AG04449 (cell line): ENCODE measurements at regions not wholly inside any gene's neighbourhood (a gene's known extent, or its start where the extent isn't known, plus 50 kb on each side); places are given as distances from the start of the nearest gene placed in this dataset.

Source experiments
- CTCF ChIA-PET: fragments of 350-600 bp; formaldehyde crosslinking; extraction: SDS; loops from one replicate; lab custom pipeline; 2021; ENCODE audit warnings: antibody characterized with exemption; lab: Yijun Ruan, JAX
- POLR2A ChIA-PET: fragments of 400-600, 350-600 bp; formaldehyde crosslinking; extraction: SDS; loops from one replicate; lab custom pipeline; 2020; ENCODE audit warnings: antibody characterized with exemption, inconsistent platforms; lab: Yijun Ruan, JAX
- DNase-seq: peaks from one replicate; pipeline ENCODE4 v3.0.0-alpha.2; 2010; ENCODE audit warnings: low read depth, low spot score
- H3K4me3 ChIP-seq: 2 replicates; pipeline ENCODE4 v1.5.1; 2011; ENCODE audit warnings: low read depth, mild to moderate bottlenecking, control low read depth, low read length
- TF ChIP-seq, protein P1 (sequence below): IDR thresholded peaks from one replicate; pipeline ENCODE4 v1.5.1; 2011; ENCODE audit warnings: mild to moderate bottlenecking, moderate library complexity, low read length, control low read depth, inconsistent platforms; ENCODE audit not compliant: insufficient read depth; ENCODE audit errors: missing control alignments

GRCh38 chr4:155079871-155080270 lies 128.6 kb upstream of the NPY2R start:
- no peak overlapping the region for H3K4me3 ChIP-seq
- ChIA-PET POLR2A (no interaction called here), CTCF (no interaction called here)
- TF ChIP-seq, protein P1, sequence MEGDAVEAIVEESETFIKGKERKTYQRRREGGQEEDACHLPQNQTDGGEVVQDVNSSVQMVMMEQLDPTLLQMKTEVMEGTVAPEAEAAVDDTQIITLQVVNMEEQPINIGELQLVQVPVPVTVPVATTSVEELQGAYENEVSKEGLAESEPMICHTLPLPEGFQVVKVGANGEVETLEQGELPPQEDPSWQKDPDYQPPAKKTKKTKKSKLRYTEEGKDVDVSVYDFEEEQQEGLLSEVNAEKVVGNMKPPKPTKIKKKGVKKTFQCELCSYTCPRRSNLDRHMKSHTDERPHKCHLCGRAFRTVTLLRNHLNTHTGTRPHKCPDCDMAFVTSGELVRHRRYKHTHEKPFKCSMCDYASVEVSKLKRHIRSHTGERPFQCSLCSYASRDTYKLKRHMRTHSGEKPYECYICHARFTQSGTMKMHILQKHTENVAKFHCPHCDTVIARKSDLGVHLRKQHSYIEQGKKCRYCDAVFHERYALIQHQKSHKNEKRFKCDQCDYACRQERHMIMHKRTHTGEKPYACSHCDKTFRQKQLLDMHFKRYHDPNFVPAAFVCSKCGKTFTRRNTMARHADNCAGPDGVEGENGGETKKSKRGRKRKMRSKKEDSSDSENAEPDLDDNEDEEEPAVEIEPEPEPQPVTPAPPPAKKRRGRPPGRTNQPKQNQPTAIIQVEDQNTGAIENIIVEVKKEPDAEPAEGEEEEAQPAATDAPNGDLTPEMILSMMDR, result no peak
- no peak for DNase-seq

DNA sequence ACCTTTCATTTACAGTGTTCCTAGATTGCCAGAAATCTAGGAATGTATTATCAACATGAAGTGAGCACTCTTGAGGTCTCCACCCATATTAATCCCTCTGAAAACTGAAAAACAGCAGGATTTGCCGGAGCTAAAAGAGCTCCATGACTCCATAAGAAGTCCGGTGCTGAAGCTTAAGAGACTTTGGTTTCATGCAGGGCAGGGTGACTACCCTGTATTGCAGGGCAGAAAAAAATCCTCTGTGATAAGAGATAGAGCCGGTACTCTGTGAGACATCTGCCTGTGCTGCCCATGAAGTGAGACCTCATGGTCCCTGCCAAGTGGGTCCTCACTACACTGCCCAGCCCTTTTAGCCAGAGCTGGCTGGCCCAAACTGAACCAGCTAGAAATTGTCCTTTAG lies 127.2 kb upstream of the NPY2R start:
- H3K4me3 ChIP-seq, result no peak overlapping the region
- TF ChIP-seq, protein P1, result no peak
- ChIA-PET CTCF (no interaction called here), POLR2A (no interaction called here)
- DNase-seq, result no peak

- H3K4me3 ChIP-seq, result no peak overlapping the region
- ChIA-PET POLR2A (no interaction called here), CTCF (no interaction called here)
- TF ChIP-seq, protein P1, result no peak
- DNase-seq, result no peak
Measured at GRCh38 chr4:155085843-155086530, 122.4 kb upstream of the NPY2R start.

DNA sequence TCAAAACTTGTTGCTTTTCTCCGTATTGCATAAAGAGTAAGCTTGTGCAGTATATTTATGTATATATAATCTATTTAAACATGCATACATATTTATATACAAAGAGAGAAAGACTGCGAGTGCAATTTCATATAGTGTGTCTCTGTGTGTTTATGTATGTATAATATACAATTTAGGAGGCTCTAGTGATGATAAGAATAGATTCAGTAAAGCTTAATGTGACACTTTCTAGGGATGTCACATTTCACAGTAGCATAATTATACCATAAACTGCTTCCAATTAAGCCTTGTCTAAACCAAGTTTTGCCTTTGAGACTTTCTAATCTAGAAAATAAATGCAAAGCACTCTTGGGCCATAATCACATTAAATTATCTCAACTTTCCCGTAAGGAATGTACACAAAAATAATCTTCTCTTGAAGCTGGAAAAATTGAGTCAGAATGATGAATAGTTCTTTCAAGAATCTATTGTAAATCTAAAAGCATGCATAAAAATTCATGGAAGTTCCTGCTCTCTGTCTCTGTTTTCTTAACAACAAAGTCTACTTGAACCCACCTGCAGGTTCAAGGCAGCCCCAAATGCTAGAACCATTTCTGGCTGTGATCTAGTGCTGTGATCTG lies 114.1 kb upstream of the NPY2R start:
- CTCF ChIA-PET, result no interaction called here

DNA sequence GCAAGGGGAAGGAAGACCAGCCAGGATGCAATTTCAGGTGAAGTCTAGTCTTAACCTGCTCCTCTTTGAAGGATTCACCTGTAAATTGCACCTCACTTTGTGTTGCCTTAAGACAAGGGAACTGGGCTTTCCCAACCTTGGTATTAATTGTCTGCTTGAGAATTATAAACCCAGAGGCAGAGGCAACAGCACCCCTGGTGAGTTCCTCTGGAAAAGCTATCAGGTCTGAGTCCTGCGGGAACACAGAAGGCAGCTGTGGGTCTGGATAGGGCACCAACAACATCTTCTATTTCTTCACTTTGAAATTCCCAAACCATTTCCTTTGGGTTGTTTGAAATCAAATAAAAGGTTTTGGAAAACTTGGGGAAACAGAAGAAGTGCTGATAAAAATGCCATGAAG lies 109.2 kb upstream of the NPY2R start:
- ChIA-PET CTCF (no interaction called here), POLR2A (no interaction called here)
- DNase-seq, result no peak
- TF ChIP-seq, protein P1, result no peak
- no peak overlapping the region for H3K4me3 ChIP-seq

More for the DNA sequence above, 114.1 kb upstream of the NPY2R start:
- POLR2A ChIA-PET, result no interaction called here
- no peak overlapping the region for H3K4me3 ChIP-seq
- no peak for DNase-seq
- TF ChIP-seq, protein P1, result no peak

- TF ChIP-seq, protein P1, result no peak
- ChIA-PET CTCF (no interaction called here), POLR2A (no interaction called here)
- H3K4me3 ChIP-seq, result no peak overlapping the region
- no peak for DNase-seq
Measured at GRCh38 chr4:155106629-155107028, 101.8 kb upstream of the NPY2R start.
